Sigmoid colon (tissue), 4 donors: ENCODE measurements at regions not wholly inside any gene's neighbourhood (a gene's known extent, or its start where the extent isn't known, plus 50 kb on each side); places are given as distances from the start of the nearest gene placed in this dataset.

Experiments used
- EP300 ChIP-seq, 4 donors: sonication (generic); formaldehyde crosslinking; IDR thresholded peaks; one replicate each; pipeline ENCODE4 v1.6.1; 2017; ENCODE audit warnings: antibody characterized with exemption in 4 of 4
- POLR2A ChIP-seq, 2 donors: fragments of 450-650 bp; IDR thresholded peaks; one replicate each; pipeline ENCODE4 v1.6.1; 2016; ENCODE audit warnings: antibody characterized with exemption in 2 of 2, mild to moderate bottlenecking in 2 of 2, moderate library complexity in 2 of 2
- POLR2AphosphoS5 ChIP-seq, 4 donors: sonication (generic); formaldehyde crosslinking; IDR thresholded peaks; one replicate each; pipeline ENCODE4 v1.6.1; 2017; ENCODE audit warnings: antibody characterized with exemption in 4 of 4
- TF ChIP-seq, protein P1 (sequence below), 4 experiments: fragments of 450-650 bp in 3 of 4; fragments of 200-600 bp in 1 of 4; IDR thresholded peaks; one replicate each; pipeline ENCODE4 v1.5.1; 2016 to 2019; ENCODE audit warnings: antibody characterized with exemption in 4 of 4, mild to moderate bottlenecking in 3 of 4, moderate library complexity in 2 of 4

DNA sequence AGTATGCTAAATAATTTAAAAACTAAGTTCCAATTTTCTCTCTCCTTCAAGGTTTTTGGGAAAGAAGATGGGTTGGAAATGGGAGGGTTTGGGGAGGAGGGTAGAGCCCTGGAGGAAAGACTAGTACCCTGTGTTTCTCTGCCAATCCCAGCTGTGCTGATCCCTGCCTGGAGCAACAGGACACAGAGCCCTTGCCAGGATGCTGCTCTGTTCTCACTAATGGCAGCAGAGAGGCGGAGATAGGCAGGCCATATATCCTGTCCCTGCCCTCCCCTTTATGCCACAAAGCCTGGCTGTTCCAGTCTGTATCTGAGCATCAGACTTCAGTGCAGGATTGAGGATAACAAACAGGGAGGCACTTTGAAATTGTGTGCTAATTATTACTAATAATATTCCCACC is 99.0 kb downstream of the C12orf75 start:
- TF ChIP-seq POLR2AphosphoS5 (IDR thresholded peaks at IDR 0.05) (no peak), EP300 (IDR thresholded peaks at IDR 0.05) (no peak), POLR2A (IDR thresholded peaks at IDR 0.05) (no peak)
- TF ChIP-seq, protein P1, sequence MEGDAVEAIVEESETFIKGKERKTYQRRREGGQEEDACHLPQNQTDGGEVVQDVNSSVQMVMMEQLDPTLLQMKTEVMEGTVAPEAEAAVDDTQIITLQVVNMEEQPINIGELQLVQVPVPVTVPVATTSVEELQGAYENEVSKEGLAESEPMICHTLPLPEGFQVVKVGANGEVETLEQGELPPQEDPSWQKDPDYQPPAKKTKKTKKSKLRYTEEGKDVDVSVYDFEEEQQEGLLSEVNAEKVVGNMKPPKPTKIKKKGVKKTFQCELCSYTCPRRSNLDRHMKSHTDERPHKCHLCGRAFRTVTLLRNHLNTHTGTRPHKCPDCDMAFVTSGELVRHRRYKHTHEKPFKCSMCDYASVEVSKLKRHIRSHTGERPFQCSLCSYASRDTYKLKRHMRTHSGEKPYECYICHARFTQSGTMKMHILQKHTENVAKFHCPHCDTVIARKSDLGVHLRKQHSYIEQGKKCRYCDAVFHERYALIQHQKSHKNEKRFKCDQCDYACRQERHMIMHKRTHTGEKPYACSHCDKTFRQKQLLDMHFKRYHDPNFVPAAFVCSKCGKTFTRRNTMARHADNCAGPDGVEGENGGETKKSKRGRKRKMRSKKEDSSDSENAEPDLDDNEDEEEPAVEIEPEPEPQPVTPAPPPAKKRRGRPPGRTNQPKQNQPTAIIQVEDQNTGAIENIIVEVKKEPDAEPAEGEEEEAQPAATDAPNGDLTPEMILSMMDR (IDR thresholded peaks at IDR 0.05), result no peak
